Kidney glomerular epithelial cell (primary cell): ENCODE measurements at regions not wholly inside any gene's neighbourhood (a gene's known extent, or its start where the extent isn't known, plus 50 kb on each side); places are given as distances from the start of the nearest gene placed in this dataset.

Experiments used
- DNase-seq: peaks from one replicate; lab custom pipeline; 2025; lab: John Stamatoyannopoulos, UW

DNA sequence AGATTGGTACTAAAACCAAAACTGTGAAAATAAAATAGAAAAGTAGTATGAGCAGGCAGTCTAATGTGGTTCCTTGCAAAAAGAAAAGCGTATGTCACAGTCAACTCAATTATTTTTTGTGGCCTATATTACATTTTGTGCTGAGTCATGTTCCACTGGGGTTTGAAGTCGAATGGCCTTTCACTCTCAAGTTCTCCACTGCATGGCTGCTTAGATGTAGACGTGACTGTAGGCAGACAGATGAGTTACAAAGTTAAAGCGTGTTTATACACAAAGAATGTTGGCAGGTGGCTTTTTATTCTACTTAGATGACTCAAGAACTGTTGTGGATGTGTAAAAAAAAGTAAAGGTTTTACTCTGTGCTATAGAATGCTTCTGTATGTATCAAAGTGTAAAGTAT, 133.9 kb downstream of the SLITRK6 start:
- DNase-seq = no peak

DNA sequence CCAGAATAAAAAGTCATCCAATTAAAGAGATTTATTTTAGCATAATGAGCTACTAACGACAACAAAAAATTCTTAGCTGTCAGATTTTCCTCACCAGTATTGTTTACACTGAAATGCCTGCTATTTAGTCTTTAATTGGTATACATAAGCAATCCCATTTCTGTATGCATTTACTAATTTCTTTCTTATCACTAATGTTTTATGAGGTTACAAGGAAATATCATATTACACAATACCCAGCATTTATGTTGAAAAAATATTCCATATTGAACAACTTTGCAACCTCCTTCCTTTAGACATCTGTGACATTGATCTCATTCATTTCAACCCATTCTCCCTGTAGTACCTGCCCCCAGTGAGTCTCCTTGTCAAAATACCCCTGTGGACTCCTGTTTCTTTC, 135.4 kb downstream of the SLITRK6 start:
- DNase-seq = no peak

DNA sequence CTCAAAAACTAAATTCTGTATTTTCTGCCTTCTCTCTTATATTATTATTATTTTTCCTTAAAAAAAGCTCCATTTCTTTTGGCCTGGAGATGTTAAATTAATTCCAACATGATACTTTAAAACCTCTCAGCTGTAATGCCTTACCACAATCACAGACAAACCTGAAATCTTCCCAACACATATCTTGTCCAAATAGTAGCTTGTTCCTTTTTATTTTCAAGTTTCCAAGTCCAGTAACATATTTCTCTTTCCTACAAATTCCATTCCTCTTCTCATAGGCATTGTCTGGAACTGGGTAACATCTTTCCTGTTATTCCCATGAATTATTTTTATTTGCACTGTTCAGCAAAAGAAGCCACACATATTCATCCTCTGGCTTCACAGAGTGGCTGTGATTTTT, 137.0 kb downstream of the SLITRK6 start:
- no peak for DNase-seq

DNA sequence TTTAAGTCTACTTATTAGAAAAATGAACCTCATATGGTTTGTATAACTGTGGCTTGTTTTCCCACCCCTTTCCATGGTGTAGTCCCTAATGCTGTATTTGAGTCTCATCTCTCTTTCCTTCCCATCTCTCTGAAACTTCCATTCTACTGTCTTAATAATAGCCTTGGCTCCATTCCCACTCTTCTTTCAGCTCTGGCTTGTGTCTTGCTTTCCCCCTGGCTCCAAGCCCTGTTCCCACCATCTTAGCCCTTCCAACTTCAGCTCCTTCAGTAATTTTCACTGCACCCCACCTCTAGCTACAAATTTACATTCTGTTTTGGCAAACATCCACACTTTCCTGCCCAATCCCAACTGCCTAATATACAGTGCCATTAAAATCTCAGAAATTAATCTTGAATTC, 137.5 kb downstream of the SLITRK6 start:
- DNase-seq = no peak

DNA sequence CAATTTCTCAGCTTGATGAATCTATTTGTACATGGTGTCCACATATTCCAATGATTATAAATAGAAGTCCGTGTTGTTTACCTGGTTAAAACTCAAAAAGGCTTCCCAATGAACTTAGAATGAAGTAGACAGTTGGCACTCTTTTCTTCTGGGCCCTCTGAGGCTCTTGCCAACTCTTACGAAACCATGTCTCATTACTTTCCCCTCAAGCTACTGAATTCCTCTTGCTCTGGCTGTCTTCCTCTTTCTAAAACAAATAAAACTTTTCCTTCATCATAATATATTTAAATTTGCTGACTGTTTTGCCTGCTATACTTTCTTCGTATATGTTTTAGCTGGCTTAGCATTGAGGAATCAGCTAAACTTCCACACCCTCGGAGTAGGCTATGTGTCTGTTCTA, 139.7 kb downstream of the SLITRK6 start:
- no peak for DNase-seq

DNA sequence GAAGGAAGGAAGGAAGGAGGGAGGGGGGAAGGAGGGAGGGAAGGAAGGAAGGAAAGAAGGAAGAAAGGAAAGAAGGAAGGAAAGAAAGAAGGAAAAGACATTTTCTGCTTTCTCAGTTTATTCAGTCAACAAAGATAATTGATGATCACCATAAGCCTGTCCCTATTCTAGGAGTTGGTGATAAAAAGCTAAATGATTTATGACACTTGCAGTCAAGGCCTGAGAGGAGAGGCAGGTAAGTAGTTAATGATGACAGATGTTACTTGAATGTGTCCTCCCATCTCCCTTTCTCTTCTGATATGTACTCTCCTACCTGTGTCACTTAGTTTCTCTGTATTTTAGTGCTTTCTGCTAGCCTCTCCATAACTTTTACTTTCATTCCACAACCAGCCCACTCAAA, 141.3 kb downstream of the SLITRK6 start:
- no peak for DNase-seq

DNA sequence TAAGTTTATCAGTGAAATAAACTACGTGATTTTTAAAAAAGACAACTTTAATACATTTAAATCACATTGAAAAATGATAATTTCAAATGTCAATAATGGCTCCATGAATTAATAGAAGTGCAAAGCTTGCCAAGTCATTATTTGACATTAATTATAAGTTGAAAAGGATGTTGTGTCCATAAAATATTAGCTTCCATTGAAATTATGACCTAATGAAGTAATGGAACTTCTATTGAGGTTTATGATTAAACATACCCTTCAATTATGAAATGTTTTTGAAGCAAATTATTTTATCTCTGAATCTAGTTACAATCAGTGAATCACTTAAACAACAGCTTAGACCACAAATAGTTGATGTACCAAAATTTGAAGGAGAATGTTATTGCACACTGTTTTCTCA, 144.2 kb downstream of the SLITRK6 start:
- no peak for DNase-seq

DNA sequence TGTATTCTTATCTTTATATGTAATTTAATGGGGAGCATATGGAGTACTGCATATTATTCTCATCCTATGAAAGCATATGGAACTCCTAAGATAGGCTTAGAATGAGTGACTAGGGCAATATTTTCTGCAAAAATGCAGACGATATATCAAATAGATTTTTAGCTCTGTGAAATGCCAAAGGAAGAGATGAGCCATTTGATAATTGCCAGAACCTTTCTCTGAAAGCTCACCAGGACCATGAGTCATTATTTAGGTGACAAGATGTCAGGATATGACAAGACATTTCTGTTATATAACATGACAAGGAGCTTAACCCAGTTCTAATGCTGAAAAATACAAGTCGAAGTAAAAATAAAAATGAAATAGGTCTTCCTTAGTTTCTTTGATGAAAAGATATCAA, 145.0 kb downstream of the SLITRK6 start:
- DNase-seq = no peak

DNA sequence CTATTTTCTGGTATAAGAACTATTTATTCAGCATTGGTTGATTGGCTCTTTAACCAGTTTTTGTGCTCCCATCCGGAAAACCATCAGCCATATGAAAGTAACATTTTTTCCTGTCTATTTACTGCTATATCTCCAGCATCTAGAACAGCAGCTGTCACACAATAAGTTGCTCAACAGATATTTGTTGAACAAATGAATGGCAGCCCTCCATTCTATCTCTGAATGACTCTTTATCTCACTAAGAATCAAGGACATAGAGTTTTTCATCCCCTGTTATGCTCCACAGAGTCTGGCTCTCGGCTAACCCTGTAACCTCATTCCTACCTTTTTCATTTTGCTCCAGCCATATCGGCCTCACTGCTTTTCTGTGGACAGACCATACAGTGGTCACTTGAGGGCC, 145.5 kb downstream of the SLITRK6 start:
- DNase-seq = no peak

DNA sequence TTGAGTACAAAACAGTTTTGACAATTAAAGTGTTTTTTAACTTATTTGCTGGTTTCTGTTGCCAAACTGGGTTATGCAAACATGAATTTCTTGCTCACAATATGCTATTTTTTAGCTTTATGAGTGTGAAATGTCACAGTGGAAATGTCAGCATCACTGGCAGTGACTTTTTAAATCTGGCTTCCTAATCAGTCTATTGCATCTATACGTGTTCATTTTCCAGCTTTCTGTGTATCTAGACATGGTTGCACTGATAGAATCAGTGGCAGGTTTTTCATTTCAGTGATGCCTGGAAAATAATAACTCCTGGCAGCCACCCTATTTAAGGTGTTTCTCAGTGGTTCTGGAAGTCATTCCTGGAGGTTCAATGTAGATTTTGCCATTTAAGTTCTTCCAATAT, 146.7 kb downstream of the SLITRK6 start:
- no peak for DNase-seq

DNA sequence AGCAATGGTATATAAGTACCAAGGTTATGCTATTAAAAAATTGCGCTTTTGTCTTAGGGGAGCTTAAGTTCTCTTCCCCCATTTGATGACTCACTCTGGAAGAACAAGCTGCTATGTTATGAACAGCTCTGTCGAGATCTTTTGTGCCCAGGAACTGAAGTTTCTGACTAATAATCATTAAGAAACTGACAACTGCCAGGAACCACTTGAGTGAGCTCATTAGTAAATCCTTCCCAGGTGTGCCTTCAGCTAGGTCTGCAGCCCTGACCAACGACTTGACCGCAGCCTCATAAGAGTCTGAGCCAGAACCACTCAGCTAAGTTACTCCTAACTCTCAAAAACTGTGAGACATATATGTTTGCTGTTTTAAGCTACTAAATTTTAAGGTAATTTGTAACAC, 147.8 kb downstream of the SLITRK6 start:
- no peak for DNase-seq

DNA sequence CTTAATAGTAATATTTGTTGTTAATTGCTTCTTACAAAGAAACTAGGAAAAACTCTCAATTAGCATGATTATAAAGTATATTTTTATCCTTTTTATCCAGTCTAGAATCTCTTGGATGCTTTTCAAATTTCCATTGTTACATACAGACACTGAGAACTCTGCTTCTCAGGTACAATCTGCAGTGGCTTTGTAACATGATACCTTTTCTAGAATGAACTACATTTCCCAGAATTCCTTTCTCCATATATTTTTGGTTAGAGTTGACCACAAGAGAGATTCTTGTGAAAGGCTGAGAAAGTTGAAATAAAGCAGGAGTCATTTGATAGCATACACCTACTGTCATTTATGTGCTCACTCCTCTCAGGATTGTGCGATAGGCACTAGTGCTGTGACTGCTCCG, 148.6 kb downstream of the SLITRK6 start:
- no peak for DNase-seq

DNA sequence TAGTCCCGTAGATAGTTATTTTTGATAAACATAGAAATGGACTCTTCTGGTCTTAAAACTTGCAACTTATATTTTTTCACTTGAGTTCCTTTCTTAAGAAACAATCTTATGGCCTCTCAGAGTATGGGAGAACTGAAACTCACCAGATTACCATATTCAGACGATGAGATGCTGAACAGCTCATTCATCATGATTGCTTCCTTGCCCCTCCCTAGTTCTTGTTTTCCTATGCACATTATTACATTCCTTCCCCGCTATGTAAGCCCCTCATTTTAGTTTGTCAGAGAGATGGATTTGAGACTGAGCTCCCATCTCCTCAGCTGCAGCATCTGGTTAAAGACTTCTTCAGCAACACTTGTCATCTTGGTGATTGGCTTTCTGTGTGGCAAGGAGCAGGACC, 158.5 kb downstream of the SLITRK6 start:
- no peak for DNase-seq

DNA sequence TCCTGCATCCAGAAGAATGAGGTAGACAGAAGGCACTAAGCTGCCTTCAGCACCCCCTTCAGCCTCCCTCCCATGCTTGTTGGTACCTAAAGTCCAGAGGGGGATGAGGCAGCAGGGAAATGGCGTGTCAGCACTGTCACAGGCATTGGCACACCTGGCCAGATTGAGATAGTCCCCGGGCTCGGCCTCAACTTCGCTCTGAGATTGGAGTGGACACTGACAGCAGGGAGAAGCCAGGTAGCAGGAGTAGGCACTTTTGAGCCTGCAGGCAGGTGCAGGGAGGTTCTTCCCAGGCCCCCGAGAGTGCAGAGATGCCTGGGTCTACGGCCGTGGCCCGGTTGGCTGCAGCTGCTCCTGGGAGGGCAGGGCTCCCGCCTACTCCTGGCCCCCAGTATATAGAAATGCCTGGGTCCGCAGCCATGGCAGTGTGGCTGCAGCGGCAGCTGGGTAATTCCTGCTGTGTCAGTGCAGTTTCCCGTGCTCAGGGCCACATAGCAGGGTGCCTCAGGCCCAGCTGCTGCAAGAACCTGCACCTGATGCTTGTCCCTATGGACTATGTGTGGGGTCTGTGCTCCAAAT, 160.3 kb downstream of the SLITRK6 start:
- no peak for DNase-seq

DNA sequence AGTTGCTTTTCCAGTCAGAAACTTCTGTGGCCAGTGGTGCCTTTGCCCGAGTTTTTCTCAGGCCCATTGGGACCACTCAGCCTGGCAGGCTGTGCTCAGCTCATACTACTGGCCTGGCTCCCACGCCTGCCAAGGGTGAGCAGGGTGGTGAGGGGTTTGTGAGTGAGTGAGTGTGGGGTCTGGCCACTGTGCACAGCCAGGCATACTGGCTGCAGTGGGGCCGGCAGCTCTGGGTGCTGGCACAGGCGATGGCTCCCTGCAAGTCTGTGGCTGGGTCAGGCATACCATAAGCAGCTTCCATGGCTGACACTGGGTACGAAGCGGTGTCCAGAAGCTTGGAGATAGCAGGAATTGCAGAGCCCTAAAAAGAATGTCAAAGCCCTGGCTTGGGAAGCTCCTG, 161.0 kb downstream of the SLITRK6 start:
- no peak for DNase-seq

DNA sequence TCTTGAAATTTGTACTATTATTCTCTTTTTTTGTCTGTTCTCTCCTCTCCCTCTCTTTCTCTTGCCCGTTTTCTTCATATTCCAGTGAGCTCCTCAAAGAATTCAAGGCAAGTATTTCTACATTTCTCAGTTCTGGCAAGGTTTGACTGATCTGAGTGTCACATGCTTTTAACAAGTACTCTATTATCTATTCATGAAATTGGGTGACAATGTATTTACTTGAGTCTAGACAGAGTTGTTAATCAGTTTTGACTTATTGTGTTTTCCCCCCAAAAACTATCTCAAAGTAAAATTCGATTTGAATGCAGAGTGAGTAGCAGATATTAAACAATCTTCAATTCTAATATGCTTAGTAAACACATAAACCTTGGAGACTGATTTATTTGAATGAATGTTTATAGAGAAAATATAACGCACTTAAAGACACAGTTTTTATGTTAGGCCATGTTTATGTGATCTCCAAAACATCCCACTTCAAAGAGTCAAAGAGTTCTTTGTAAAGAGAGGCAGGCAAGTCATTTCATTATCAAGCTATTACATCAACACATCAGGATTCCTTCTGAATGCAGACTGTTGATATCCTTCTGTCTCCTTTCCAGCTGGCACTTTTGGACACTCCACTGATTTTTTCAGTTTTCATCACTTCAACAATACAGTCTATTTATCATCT, 166.6 kb downstream of the SLITRK6 start:
- DNase-seq = no peak

DNA sequence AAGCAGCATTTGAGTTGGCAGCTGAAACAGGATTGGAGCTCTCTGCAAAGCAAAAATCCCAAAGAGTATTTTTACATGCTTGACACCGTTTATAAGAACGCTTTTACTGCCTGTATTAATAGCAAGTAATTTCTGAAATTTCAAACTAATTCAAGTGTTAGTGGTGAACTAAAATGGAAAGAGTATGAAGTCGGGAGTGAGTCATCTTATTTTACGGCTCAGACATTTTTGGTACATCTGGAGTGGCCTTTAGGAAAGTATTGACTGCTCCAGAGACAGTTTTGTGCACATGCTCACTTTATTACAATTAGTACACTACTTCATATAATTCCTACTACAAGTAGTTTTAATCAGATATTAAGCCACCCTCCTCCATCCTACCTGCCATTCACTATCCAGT, 167.4 kb downstream of the SLITRK6 start:
- no peak for DNase-seq

DNA sequence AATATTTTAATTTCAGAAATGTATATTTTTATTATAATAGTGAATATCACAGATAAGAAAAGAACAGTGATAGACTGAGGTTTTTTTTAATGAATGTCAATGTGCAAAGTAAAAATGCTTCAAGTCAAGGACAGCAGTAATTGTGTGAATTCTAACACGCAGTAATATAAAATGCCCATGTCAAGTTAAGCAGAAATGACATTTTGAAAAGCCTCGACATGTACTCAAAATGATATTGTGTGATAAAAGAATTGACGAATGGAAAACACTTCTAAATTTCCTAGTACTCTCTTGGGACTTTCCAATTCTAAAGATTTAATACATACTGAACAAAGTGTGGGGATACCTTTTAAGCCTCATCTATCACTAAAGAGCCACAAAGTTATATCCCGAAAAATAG, 172.6 kb downstream of the SLITRK6 start:
- DNase-seq = no peak

DNA sequence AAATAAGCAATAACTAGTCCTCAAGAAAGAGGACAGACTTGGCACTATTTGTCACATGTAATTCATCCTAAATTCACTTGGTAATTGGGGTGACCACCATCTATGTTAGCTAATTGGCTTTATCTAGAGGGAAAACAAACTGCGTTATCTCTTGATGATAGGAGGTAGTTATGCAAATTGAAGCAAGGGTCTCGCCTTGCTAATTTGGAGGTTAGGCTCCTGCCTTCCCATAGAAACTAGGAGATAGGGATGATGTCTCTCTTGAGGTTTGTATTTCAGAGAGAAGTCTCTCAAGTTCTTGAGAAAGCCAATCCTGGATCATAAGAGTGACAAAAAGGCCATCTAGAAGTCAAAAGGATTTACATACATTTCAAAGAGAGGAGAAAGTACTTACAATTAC, 179.9 kb downstream of the SLITRK6 start:
- no peak for DNase-seq

DNA sequence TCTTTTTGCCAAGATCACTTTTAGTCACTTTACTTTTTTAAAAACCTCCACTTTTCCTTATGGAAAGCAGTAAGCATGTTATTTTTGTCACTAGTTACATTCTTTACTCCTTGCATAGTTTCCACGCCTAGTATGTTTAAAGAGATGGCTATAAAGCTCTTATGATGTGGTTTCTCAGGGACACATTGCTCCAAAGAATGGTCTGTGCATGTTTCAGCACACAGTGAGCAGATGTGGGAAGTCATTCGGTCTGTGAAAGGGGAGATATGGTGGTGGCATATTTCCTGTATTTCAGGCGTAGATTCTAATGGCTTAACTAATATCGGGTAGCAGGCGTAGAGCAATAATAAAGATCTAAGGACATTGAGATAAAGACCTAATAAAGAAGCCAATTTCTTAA, 180.7 kb downstream of the SLITRK6 start:
- DNase-seq = no peak

DNA sequence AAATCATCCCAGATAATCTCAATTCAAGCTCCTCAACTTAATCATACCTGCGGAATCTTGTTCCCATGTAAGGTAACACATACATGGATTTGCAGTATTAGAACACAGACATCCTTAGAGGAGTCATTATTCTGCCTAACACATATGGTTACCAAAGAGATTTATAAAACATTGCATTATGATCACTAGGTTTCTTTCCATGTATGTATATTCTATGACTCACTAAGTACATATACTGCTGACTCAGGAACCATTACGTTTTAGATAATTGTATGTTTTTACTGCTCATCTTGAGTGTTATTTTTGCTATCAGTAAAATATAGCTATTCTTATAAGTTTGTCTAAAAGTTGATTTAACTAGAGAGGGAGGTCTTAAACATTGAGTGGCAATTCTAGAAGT, 182.9 kb downstream of the SLITRK6 start:
- DNase-seq = no peak

DNA sequence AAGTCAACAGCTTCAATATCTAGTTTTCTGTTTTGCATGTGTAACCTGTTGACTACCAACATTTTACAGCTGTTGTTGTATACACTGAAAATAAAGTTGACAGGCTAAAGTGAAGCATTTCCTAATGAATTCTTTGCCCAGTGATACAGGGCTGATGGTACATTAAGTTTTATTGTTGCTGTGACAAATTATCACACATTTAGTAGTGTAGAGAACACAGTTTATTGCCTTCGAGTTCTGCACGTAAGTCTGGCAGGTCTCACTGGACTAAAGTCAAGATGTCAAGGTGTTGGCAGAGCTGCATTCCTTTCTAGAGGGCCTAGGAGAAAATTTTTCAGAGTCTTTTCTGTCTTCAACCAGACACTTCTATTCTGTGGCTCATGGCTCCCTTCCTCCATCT, 184.2 kb downstream of the SLITRK6 start:
- no peak for DNase-seq

DNA sequence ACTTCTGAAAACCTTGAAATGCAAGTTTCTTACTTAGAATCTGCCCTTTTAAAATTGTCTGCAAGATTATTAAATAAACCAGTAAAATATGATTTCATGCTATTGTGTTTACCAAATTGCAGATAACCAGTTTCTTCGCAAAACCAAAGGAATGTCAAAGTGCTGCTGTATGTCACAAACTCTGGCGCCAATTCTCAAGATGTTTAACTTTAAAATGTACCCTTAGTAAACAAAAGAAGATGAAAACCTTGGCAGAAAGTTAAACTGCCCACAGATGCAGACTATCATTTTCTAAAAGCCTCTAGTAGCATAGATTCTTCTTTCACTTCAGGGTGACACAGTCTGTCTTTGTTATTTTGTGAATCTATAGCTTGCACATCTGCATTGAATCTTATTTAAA, 189.2 kb downstream of the SLITRK6 start:
- DNase-seq = no peak

DNA sequence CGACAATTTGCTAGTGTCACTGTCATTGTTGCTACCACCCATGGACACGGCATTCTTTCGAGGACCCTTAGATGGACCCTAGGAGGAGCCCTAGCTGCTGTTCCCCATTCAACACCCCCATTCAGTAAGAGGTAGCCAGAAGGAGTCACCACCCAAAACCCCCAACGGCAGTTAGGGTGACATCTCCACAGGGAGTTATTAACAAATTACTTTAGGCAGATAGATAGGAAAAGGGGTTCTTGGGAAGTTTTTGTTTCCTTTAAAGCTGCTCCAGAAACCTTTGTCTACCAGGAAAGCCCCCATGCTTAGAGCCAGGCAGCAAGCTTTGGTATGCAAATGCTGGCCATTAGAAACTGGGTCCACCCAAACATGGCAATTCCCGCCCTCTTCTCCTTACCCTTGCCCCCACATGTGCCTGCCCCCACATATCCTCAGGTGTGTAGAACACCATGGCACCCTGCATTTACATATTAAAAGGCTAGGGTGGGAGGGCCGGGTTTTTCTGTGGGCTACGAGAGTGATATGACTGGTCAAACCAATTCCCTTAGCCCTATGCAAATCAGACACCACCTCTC, 190.9 kb downstream of the SLITRK6 start:
- DNase-seq = no peak
